Prostate gland (tissue), 2 donors: ENCODE measurements at regions not wholly inside any gene's neighbourhood (a gene's known extent, or its start where the extent isn't known, plus 50 kb on each side); places are given as distances from the start of the nearest gene placed in this dataset.

ENCODE experiments used
- DNase-seq: peaks from one replicate; pipeline ENCODE4 v3.0.0-alpha.2; 2019; ENCODE audit warnings: low spot score
- H3K27ac ChIP-seq, 2 donors: fragments of 200-600 bp; sonication (generic); 2 replicates each; pipeline ENCODE4 v1.5.1; 2017 to 2019
- H3K27me3 ChIP-seq: fragments of 200-600 bp; sonication (generic); replicated peaks from 2 replicates; pipeline ENCODE4 v1.5.1; 2019; ENCODE audit not compliant: insufficient read depth
- H3K36me3 ChIP-seq, 2 donors: fragments of 200-600 bp; sonication (generic); 1 replicate in 1 of 2; 2 replicates in 1 of 2; pipeline versions ENCODE4 v1.5.1 to v1.8.1; 2017 to 2019
- H3K4me1 ChIP-seq: fragments of 200-600 bp; sonication (generic); replicated peaks from 2 replicates; pipeline ENCODE4 v1.5.1; 2019
- H3K4me3 ChIP-seq, 2 donors: fragments of 200-600 bp; sonication (generic); 2 replicates each; pipeline ENCODE4 v1.5.1; 2017 to 2019
- H3K9me3 ChIP-seq: fragments of 200-600 bp; sonication (generic); 2 replicates; pipeline ENCODE4 v1.5.1; 2017
- POLR2A ChIP-seq: fragments of 450-650 bp; IDR thresholded peaks from one replicate; pipeline ENCODE4 v1.6.1; 2016; ENCODE audit warnings: antibody characterized with exemption, mild to moderate bottlenecking
- POLR2AphosphoS5 ChIP-seq: sonication (generic); formaldehyde crosslinking; IDR thresholded peaks from one replicate; pipeline ENCODE4 v1.6.1; 2017; ENCODE audit warnings: antibody characterized with exemption
- WGBS: methylation state at CpG from one replicate; pipeline ENCODE4 v1.1.5; 2018; 5-methylcytosine and 5-hydroxymethylcytosine counted together
- intact Hi-C: fragments of 100-400 bp; cut with DNase I; formaldehyde crosslinking; loops from one replicate; pipeline ENCODE4 v1.14.2; 2022
- TF ChIP-seq, protein P1 (sequence below), 4 experiments: fragments of 200-600 bp in 2 of 4; fragments of 450-650 bp in 2 of 4; sonication (generic) in 2 of 4; IDR thresholded peaks; 1 replicate in 3 of 4; 2 replicates in 1 of 4; pipeline ENCODE4 v1.5.1; 2016 to 2019; ENCODE audit warnings: antibody characterized with exemption in 4 of 4, mild to moderate bottlenecking in 2 of 4, moderate library complexity in 2 of 4

DNA sequence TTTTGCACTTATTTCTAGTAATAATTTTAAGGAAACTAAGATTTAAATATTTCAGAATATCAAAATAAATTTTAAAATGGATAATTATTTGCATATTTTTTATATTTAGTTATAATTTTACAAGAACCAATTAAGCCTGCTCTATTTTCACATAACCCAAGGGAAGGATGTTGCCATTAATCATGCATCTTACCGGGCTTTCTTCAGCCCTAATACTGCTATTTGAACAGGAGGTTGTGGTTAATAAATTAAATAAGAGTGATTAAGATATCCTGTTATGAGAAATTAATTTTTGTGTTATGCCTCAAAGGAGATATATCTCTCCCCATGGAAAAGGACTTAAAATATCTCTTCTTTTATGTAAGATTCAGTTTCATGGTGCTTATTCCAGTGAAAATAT is 1415.8 kb upstream of the B3GALT2 start:
- TF ChIP-seq POLR2A (no peak), POLR2AphosphoS5 (no peak)
- TF ChIP-seq, protein P1, sequence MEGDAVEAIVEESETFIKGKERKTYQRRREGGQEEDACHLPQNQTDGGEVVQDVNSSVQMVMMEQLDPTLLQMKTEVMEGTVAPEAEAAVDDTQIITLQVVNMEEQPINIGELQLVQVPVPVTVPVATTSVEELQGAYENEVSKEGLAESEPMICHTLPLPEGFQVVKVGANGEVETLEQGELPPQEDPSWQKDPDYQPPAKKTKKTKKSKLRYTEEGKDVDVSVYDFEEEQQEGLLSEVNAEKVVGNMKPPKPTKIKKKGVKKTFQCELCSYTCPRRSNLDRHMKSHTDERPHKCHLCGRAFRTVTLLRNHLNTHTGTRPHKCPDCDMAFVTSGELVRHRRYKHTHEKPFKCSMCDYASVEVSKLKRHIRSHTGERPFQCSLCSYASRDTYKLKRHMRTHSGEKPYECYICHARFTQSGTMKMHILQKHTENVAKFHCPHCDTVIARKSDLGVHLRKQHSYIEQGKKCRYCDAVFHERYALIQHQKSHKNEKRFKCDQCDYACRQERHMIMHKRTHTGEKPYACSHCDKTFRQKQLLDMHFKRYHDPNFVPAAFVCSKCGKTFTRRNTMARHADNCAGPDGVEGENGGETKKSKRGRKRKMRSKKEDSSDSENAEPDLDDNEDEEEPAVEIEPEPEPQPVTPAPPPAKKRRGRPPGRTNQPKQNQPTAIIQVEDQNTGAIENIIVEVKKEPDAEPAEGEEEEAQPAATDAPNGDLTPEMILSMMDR (IDR thresholded peaks at IDR 0.05) = no peak
- H3K9me3 ChIP-seq = no peaks in the 10 kb centered on the region
- H3K27ac ChIP-seq = no peak overlapping the region
- intact Hi-C loops = no loop called here
- H3K4me1 ChIP-seq = no peaks in the 10 kb centered on the region
- no peak for DNase-seq
- 74% methylated on average over 1 of the region's 1 CpG for WGBS
- no peaks in the 10 kb centered on the region for H3K27me3 ChIP-seq
- no peak overlapping the region for H3K4me3 ChIP-seq
- no peaks in the 10 kb centered on the region for H3K36me3 ChIP-seq

DNA sequence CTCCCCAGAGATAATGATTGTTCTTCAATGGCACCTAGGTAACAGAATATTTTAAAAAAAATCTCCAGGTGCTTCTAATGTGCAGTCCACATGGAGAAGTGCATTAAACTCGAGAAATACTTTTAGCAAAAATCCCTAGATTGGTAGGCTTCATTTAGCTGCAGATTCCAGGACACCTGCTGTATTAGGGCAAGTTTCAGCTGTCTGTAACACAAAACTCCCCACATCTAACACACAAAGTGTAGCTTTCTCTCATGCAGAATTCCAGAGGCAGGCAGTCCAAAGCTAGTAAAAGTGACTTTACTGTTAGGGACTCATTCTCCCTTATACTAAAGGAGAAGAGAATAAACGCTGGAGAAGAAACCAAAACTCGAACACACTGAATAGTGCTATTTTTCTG is 1414.3 kb upstream of the B3GALT2 start:
- Histone ChIP-seq H3K4me3 (no peak overlapping the region), H3K27me3 (no peaks in the 10 kb centered on the region), H3K27ac (no peak overlapping the region), H3K4me1 (no peaks in the 10 kb centered on the region), H3K36me3 (no peaks in the 10 kb centered on the region), H3K9me3 (no peaks in the 10 kb centered on the region)
- intact Hi-C loops = no loop called here
- TF ChIP-seq, protein P1 (IDR thresholded peaks at IDR 0.05) = no peak
- TF ChIP-seq POLR2AphosphoS5 (no peak), POLR2A (no peak)
- DNase-seq = no peak
- WGBS = 73% methylated on average over 3 of the region's 3 CpGs

DNA sequence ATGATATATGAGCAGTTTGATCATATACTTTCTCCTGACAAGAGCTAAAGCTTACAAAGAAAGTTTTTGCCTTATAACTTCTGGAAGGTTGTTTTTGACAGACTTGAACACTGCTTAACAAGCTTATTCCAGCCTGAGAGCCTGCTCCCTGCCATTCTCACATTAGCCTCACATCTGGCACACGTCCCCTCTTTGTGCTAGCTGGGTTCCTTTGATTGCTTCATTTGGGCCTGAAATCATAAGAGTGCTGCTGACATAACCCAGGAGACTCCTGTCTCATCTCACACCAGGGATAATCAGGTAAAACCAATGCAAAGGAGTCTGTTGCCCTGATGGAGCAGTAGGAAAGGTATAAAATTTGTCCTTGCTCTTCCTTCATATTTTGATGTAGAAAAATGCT is 1411.7 kb upstream of the B3GALT2 start:
- Histone ChIP-seq H3K27ac (no peak overlapping the region), H3K4me1 (no peaks in the 10 kb centered on the region), H3K27me3 (no peaks in the 10 kb centered on the region), H3K4me3 (no peak overlapping the region), H3K36me3 (no peaks in the 10 kb centered on the region), H3K9me3 (no peaks in the 10 kb centered on the region)
- intact Hi-C loops = no loop called here
- no peak for DNase-seq
- WGBS = 31% methylated on average over 1 of the region's 1 CpG
- no peak for TF ChIP-seq POLR2AphosphoS5
- no peak for TF ChIP-seq POLR2A
- TF ChIP-seq, protein P1 (IDR thresholded peaks at IDR 0.05) = no peak

DNA sequence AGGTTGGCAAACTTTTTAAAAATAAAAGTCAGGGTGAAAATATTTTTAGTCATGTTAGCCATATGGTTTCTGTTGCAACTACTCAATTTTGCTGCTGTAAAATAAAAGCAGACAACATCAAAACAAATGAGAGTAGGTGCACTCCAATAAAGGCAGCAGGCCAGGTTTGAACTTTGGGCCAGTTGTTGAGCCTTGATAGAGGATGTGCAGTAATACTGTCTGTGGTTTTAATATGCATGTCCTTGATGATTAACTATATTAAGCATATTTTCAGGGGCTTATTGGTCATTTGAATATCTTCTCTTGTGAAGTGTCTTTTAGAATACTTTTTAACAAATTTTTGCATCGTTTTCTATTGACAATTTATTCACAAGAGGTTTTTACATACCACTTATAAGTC is 1399.9 kb upstream of the B3GALT2 start:
- intact Hi-C loops = no loop called here
- H3K9me3 ChIP-seq = no peaks in the 10 kb centered on the region
- H3K27me3 ChIP-seq = no peaks in the 10 kb centered on the region
- no peak overlapping the region for H3K27ac ChIP-seq
- no peaks in the 10 kb centered on the region for H3K4me1 ChIP-seq
- WGBS = 55% methylated on average over 1 of the region's 1 CpG
- DNase-seq = no peak
- H3K36me3 ChIP-seq = no peaks in the 10 kb centered on the region
- H3K4me3 ChIP-seq = no peak overlapping the region
- no peak for TF ChIP-seq POLR2A
- TF ChIP-seq, protein P1 (IDR thresholded peaks at IDR 0.05) = no peak
- TF ChIP-seq POLR2AphosphoS5 = no peak

DNA sequence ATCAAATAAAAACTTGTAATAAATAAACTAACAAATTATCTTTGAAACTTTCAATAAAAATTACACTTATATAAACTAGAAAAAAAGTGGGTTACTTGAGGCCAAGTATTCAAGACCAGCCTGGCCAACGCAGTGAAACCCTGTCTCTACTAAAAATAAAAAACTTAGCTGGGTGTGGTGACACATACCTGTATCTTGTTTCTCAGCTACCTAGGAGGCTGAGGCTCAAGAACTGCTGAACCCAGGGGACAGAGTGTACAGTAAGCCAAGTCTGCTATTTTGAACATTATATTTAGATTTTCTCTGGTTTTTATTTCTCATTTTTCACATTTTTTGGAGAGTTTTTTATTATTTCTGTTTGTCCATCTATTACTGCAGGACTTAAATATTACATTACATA is 1397.6 kb upstream of the B3GALT2 start:
- TF ChIP-seq, protein P1 (IDR thresholded peaks at IDR 0.05) = no peak
- TF ChIP-seq POLR2A = no peak
- no peak for TF ChIP-seq POLR2AphosphoS5
- Histone ChIP-seq H3K4me1 (no peaks in the 10 kb centered on the region), H3K4me3 (no peak overlapping the region), H3K36me3 (no peaks in the 10 kb centered on the region), H3K27ac (no peak overlapping the region), H3K27me3 (no peaks in the 10 kb centered on the region), H3K9me3 (no peaks in the 10 kb centered on the region)
- intact Hi-C loops = no loop called here
- WGBS = 83% methylated on average over 1 of the region's 1 CpG
- no peak for DNase-seq
